ENCODE measurements at regions not wholly inside any gene's neighbourhood (a gene's known extent, or its start where the extent isn't known, plus 50 kb on each side); places are given as distances from the start of the nearest gene placed in this dataset.

DNA sequence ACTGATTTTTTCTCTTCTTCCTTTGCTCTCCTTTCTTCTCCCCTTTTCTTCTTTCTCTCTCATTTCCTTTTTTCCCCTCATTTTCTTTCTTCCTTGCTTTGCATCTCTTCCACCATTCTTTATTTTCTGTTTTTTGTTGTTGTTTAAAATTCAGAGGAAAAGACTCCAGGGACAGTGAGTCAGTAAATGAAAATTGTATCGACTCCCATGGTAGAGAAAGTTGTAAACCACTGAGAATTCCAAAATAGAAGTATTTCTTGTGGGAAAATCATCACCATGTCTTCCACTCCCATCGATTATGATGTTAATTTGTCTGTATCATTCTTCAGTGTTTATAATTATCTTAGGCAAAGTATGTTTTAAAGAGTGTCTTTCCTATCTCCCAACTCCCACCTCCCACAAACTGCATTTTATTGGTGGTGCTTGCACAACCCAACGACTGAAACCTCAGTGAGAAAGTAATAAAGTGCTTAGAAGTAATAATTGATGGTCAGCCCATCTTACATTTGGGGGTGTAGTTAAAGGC is 134.3 kb downstream of the IRS1 start:
- Histone ChIP-seq H3K4me3 (ENCODE audit: low read length) (no peak overlapping the region), H3K27me3 (ENCODE audit: control insufficient read depth, insufficient read depth) (no peaks in the 10 kb centered on the region), H3K9me3 (ENCODE audit: control insufficient read depth, low read length) (no peaks in the 10 kb centered on the region), H3K4me1 (ENCODE audit: control insufficient read depth, insufficient read depth, low read length) (peaks cover 3% of the 10 kb centered on the region), H3K27ac (ENCODE audit: low read length) (no peak overlapping the region)
- intact Hi-C loops (cut with DNase I), result loop anchor here in 1 of 4 donors (10.0 kb wide), 1 partner anchor 59 kb away; no protein-coding TSS in a partner anchor
- WGBS, result 75% methylated on average over 3 of the region's 3 CpGs
- DNase-seq, result no peak
- no peak for ATAC-seq

DNA sequence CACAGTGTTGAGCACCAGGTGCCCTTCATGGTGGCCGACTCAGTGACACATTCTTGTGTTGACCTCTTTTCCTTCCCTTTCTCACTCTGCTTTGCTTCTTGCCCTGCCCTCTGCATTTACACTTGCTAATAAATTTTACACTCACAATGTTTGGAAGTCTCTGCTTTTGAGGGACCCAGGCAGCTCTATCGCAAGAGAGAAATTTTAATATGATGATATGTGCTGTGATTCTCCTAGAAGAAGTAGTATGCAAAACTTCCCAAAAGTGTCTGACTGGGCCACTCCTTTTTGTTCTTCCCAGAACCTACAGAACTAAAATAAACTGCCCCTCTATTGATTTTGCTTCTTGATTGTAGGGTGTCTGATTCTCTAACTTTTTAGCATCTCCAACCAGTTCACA is 135.0 kb downstream of the IRS1 start:
- no peak overlapping the region for H3K27ac ChIP-seq (ENCODE audit: low read length)
- H3K27me3 ChIP-seq (ENCODE audit: control insufficient read depth, insufficient read depth), result no peaks in the 10 kb centered on the region
- no peak overlapping the region for H3K4me3 ChIP-seq (ENCODE audit: low read length)
- no peak for ATAC-seq
- no peaks in the 10 kb centered on the region for H3K9me3 ChIP-seq (ENCODE audit: control insufficient read depth, low read length)
- peaks cover 5% of the 10 kb centered on the region for H3K4me1 ChIP-seq (ENCODE audit: control insufficient read depth, insufficient read depth, low read length)
- WGBS, result 93% methylated on average over 2 of the region's 2 CpGs
- intact Hi-C loops (cut with DNase I), result loop anchor here in 1 of 4 donors (10.0 kb wide), 1 partner anchor 60 kb away; no protein-coding TSS in a partner anchor
- DNase-seq, result no peak

DNA sequence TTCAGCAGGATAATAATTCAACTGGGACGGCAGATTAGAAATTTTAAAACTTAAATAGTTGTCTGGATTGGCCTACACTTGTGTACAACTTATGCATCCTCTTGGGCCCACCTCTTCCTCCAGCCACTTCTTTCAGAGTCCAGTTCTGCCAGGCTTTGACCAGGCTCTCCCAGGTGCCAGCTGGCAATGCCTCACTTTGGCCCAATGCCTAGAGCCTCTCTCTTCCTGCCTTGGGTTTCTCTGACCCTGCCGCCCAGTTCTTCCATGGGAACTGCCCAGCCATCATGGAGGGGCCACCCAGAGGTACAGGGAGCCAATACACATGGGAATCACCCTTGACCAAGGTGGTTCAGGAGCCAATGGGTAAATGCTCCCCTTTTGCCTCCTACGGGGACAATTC is 135.5 kb downstream of the IRS1 start:
- ATAC-seq, result no peak
- Histone ChIP-seq H3K27ac (ENCODE audit: low read length) (peak overlapping the region; percentile 23), H3K4me3 (ENCODE audit: low read length) (no peak overlapping the region), H3K27me3 (ENCODE audit: control insufficient read depth, insufficient read depth) (no peaks in the 10 kb centered on the region), H3K4me1 (ENCODE audit: control insufficient read depth, insufficient read depth, low read length) (peaks cover 5% of the 10 kb centered on the region), H3K9me3 (ENCODE audit: control insufficient read depth, low read length) (no peaks in the 10 kb centered on the region)
- peak in 2 of 3 donors; percentile 59 to 77 for DNase-seq
- 49% methylated on average over 3 of the region's 3 CpGs for WGBS
- intact Hi-C loops (cut with DNase I), result loop anchor here in 1 of 4 donors (10.0 kb wide), 1 partner anchor 61 kb away; no protein-coding TSS in a partner anchor

DNA sequence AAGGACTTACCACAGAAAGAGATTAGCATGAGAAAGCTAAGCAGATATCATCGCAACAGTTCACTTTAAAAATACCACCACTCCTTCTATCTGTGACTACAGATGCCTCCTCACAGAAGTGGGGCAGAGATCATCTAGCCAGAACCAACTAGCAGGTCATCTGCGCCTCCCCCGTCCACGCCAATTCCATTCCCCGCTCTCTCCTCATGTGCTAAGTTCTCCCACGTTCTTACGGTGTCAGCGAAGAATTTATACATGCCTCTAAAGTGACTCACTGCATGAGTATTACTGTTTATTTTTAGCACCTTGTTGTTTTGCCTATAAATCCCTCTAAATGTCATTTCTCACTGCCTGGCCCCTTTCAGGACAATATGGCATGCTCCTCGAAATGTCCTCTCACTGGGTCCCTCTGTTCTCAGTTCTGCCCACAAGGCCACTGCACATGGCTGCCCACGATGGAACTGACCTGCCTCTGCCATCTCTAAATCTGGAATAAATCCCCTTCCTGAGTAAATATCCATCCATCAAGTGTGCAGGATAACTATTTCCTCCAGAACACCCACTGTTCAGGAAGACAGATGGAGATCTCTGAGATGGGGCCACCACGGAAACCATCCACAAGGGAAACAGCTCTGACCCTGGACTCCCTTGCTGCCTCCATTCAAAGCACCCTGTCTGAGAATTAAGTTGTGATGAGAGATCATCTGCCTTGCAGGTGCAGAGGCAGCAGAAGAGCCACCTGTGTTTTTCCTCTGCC is 137.7 kb downstream of the IRS1 start:
- Histone ChIP-seq H3K4me1 (ENCODE audit: control insufficient read depth, insufficient read depth, low read length) (peaks cover 5% of the 10 kb centered on the region), H3K9me3 (ENCODE audit: control insufficient read depth, low read length) (no peaks in the 10 kb centered on the region), H3K4me3 (ENCODE audit: low read length) (no peak overlapping the region), H3K27ac (ENCODE audit: low read length) (peak overlapping the region; percentile 72), H3K27me3 (ENCODE audit: control insufficient read depth, insufficient read depth) (no peaks in the 10 kb centered on the region)
- peak; percentile 37 to 72 (median 56) for DNase-seq
- intact Hi-C loops (cut with DNase I), result loop anchor here in 1 of 4 donors (10.0 kb wide), 1 partner anchor 63 kb away; no protein-coding TSS in a partner anchor
- WGBS, result 55% methylated on average over 11 of the region's 11 CpGs
- peak; percentile 65 to 83 for ATAC-seq

DNA sequence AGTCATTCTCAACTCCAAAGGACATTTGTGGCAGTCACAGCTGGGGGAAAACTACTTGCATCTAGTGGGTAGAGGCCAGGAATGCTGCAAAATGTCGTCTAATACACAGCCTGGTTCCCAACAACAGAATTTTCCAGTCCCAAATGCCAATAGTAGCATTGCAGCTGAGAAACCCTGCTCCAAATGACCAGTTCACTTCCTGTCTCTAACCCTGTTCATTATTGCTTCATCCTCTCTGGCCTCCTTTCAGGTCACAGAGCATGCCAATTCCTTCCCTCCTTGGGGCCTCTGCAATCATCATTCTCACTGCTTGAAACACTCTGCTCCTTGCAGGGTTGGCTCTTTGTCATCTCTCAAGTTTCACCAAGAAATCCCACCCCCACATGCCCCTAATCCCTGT is 139.1 kb downstream of the IRS1 start:
- intact Hi-C loops (cut with DNase I), result loop anchor here in 1 of 4 donors (10.0 kb wide), 1 partner anchor 64 kb away; no protein-coding TSS in a partner anchor
- Histone ChIP-seq H3K4me1 (ENCODE audit: control insufficient read depth, insufficient read depth, low read length) (peaks cover 5% of the 10 kb centered on the region), H3K4me3 (ENCODE audit: low read length) (no peak overlapping the region), H3K9me3 (ENCODE audit: control insufficient read depth, low read length) (no peaks in the 10 kb centered on the region), H3K27me3 (ENCODE audit: control insufficient read depth, insufficient read depth) (no peaks in the 10 kb centered on the region), H3K27ac (ENCODE audit: low read length) (peak overlapping the region; percentile 83)
- DNase-seq, result peak in 2 of 3 donors; percentile 58 to 79
- 34% methylated on average over 1 of the region's 1 CpG for WGBS
- peak; percentile 91 for ATAC-seq

DNA sequence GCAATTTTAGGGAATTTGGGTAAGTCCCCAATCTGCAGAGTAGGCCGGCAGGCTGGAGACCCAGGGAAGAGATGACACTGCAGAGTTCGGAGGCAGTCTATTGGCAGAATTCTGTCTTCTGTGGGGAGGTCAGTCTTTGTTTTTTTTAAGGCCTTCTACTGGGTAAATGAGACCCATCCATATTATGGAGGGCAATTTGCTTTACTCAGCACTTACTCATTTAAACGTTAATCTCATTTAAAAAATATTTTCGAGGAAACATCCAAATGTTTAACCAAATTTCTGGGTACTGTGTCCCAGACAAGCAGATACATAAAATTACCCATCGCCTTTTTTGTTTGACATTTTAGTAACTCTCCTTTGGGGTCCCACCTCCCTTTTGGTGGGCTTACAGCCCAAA is 139.5 kb downstream of the IRS1 start:
- Histone ChIP-seq H3K27ac (ENCODE audit: low read length) (peak overlapping the region; percentile 83), H3K4me3 (ENCODE audit: low read length) (no peak overlapping the region), H3K27me3 (ENCODE audit: control insufficient read depth, insufficient read depth) (no peaks in the 10 kb centered on the region), H3K4me1 (ENCODE audit: control insufficient read depth, insufficient read depth, low read length) (peaks cover 5% of the 10 kb centered on the region), H3K9me3 (ENCODE audit: control insufficient read depth, low read length) (no peaks in the 10 kb centered on the region)
- 75% methylated on average over 5 of the region's 5 CpGs for WGBS
- intact Hi-C loops (cut with DNase I), result loop anchor here in 1 of 4 donors (10.0 kb wide), 1 partner anchor 65 kb away; no protein-coding TSS in a partner anchor
- DNase-seq (no peak), ATAC-seq (no peak)

DNA sequence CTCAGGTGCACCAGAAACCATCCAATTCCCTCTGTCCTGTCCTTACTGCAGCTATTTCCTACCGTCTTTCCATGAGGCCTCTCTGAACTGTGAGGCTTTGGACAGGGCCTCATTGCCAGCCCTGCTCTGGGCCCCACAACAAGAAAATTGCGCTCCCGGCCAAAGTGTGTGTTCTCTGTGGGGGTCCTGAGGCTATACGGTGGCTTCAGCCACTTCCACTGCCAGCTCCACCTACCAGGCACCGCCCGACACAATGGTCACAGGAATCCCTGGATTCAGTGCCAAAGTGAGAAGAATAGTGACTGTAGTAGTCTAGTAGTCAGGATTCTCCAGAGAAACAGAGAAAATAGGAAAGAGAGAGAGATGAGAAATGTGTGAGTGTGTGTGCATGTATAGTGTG is 140.2 kb downstream of the IRS1 start:
- Histone ChIP-seq H3K4me1 (ENCODE audit: control insufficient read depth, insufficient read depth, low read length) (peaks cover 5% of the 10 kb centered on the region), H3K9me3 (ENCODE audit: control insufficient read depth, low read length) (no peaks in the 10 kb centered on the region), H3K27me3 (ENCODE audit: control insufficient read depth, insufficient read depth) (no peaks in the 10 kb centered on the region), H3K27ac (ENCODE audit: low read length) (peak overlapping the region; percentile 33), H3K4me3 (ENCODE audit: low read length) (no peak overlapping the region)
- 67% methylated on average over 6 of the region's 6 CpGs for WGBS
- intact Hi-C loops (cut with DNase I), result loop anchor here in 2 of 4 donors (10.0 kb wide), 1 partner anchor 135 kb away; the partner anchor contains the start of gene IRS1 (in 2 of the 2)
- ATAC-seq, result no peak
- DNase-seq, result no peak

DNA sequence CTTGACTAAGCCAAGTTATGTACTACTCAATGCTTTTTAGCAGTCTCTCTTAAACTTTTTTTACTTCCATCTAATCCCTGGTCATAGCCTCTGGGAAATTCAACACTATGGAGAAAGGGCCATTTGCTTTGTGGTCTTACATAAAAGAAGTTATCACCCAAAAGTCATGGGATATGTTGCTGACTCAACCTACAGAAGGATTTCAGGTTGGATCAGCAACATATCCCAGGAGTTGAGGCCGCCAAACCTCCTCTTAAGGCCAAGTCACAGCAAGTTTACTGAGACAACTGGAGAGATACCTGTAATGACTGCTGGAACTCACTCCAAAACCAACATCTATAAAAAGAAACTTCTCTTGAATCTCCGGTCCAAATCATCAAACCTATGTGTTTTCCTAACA is 141.1 kb downstream of the IRS1 start:
- ATAC-seq (no peak), DNase-seq (no peak)
- Histone ChIP-seq H3K4me1 (ENCODE audit: control insufficient read depth, insufficient read depth, low read length) (peaks cover 5% of the 10 kb centered on the region), H3K9me3 (ENCODE audit: control insufficient read depth, low read length) (no peaks in the 10 kb centered on the region), H3K4me3 (ENCODE audit: low read length) (no peak overlapping the region), H3K27me3 (ENCODE audit: control insufficient read depth, insufficient read depth) (no peaks in the 10 kb centered on the region), H3K27ac (ENCODE audit: low read length) (no peak overlapping the region)
- intact Hi-C loops (cut with DNase I), result loop anchor here in 2 of 4 donors (10.0 kb wide), 1 partner anchor 136 kb away; the partner anchor contains the start of gene IRS1 (in 2 of the 2)
- WGBS, result 57% methylated on average over 2 of the region's 2 CpGs

DNA sequence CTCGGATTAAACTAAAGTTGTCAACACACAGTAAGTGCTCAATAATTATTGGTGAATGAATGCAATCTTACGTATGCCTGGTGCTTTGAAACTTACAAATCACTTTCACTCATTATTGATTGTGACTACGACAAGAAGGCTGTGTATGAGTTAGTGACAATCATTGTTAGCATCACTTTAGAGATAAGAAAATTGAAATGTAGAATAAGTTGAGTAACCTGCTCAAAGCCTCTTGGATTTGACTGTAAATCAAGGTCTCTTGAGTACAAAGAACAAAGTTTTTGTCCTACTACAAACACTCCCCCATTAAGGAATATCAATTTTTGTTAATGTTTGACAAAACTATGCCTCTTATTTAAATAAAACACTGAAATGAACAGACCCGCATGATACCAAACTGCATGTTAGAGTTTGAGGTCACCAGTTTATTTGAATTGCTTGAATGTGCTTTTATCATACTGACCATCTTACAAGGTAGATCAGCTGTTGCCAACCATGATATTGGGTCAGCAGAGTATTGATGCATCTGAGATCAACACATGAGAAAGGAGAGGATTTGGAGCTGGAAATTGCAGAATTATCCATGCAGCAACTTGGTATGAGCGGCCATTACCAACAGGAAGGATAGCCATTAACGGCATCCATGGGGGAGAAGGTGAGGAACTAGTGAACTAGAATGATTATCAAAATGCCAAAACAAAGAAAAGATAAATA is 142.1 kb downstream of the IRS1 start:
- H3K9me3 ChIP-seq (ENCODE audit: control insufficient read depth, low read length), result no peaks in the 10 kb centered on the region
- peaks cover 5% of the 10 kb centered on the region for H3K4me1 ChIP-seq (ENCODE audit: control insufficient read depth, insufficient read depth, low read length)
- no peak overlapping the region for H3K4me3 ChIP-seq (ENCODE audit: low read length)
- H3K27ac ChIP-seq (ENCODE audit: low read length), result no peak overlapping the region
- 96% methylated on average over 6 of the region's 6 CpGs for WGBS
- H3K27me3 ChIP-seq (ENCODE audit: control insufficient read depth, insufficient read depth), result no peaks in the 10 kb centered on the region
- intact Hi-C loops (cut with DNase I), result loop anchor here in 2 of 4 donors (10.0 kb wide), 1 partner anchor 137 kb away; the partner anchor contains the start of gene IRS1 (in 2 of the 2)
- DNase-seq, result no peak
- ATAC-seq, result no peak

DNA sequence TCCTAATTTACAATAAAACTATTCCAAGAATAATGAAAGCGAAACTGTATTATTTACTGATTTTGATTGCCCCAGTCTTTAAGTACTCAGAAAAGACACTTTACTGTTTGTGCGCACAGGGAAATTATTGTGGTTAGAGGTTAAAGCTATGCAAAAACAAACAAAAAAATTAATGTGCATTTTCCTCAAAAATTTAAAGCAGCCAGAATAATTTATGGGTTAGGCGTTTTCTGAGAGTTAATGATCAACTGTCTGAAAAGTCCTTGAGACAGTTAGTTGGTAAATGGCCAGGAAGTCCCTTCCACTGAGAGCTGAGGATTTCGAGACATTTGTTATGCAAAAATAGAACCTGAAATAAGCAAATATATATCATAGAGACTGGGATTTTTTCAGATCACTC is 143.3 kb downstream of the IRS1 start:
- peaks cover 5% of the 10 kb centered on the region for H3K4me1 ChIP-seq (ENCODE audit: control insufficient read depth, insufficient read depth, low read length)
- no peak for ATAC-seq
- no peaks in the 10 kb centered on the region for H3K27me3 ChIP-seq (ENCODE audit: control insufficient read depth, insufficient read depth)
- no peak overlapping the region for H3K4me3 ChIP-seq (ENCODE audit: low read length)
- H3K9me3 ChIP-seq (ENCODE audit: control insufficient read depth, low read length), result no peaks in the 10 kb centered on the region
- DNase-seq, result no peak
- intact Hi-C loops (cut with DNase I), result loop anchor here in 2 of 4 donors (10.0 kb wide), 1 partner anchor 138 kb away; the partner anchor contains the start of gene IRS1 (in 2 of the 2)
- H3K27ac ChIP-seq (ENCODE audit: low read length), result no peak overlapping the region
- WGBS, result 71% methylated on average over 4 of the region's 4 CpGs
